ENCODE measurements at regions not wholly inside any gene's neighbourhood (a gene's known extent, or its start where the extent isn't known, plus 50 kb on each side); places are given as distances from the start of the nearest gene placed in this dataset.
A peak's percentile ranks its signal among the peaks of the same experiment; 100 is the strongest.

- H3K27ac ChIP-seq: no peak overlapping the region
Measured at GRCh38 chr2:22887845-22888244, 497.1 kb upstream of the KLHL29 start.

GRCh38 chr2:22890132-22890531 lies 494.8 kb upstream of the KLHL29 start:
- Mint-ChIP-seq H3K27ac (no peak overlapping the region), H3K4me1 (peaks cover 26% of the 10 kb centered on the region), H3K4me3 (no peak overlapping the region), H3K36me3 (no peaks in the 10 kb centered on the region), H3K27me3 (ENCODE audit: insufficient read depth, low read depth) (peaks cover 6% of the 10 kb centered on the region), H3K9me3 (no peaks in the 10 kb centered on the region)
- TF ChIP-seq CTCF (IDR thresholded peaks at IDR 0.05): no peak
- TF ChIP-seq EZH2phosphoT487 (IDR thresholded peaks at IDR 0.05): no peak
- TF ChIP-seq EZH2 (IDR thresholded peaks at IDR 0.05): no peak
- peaks cover 18% of the 10 kb centered on the region for H3K4me1 ChIP-seq
- H3K27me3 ChIP-seq: no peaks in the 10 kb centered on the region
- H3K9me3 ChIP-seq (ENCODE audit: low read depth): no peaks in the 10 kb centered on the region
- no peaks in the 10 kb centered on the region for H4K20me1 ChIP-seq (ENCODE audit: low read depth)
- H3K4me2 ChIP-seq: no peak overlapping the region
- H3K9ac ChIP-seq: no peak overlapping the region
- no peak overlapping the region for H2AFZ ChIP-seq (replicated peaks)
- H3K27ac ChIP-seq: no peak overlapping the region
- no peak for DNase-seq (ENCODE audit: low spot score)
- no peaks in the 10 kb centered on the region for H3K36me3 ChIP-seq
- H3K79me2 ChIP-seq (ENCODE audit: low read depth): no peaks in the 10 kb centered on the region
- no peak overlapping the region for H3K4me3 ChIP-seq
- no peaks in the 10 kb centered on the region for H3F3A ChIP-seq (ENCODE audit: low read depth)

More at GRCh38 chr2:22887845-22888244, 497.1 kb upstream of the KLHL29 start:
- Histone ChIP-seq H4K20me1 (ENCODE audit: low read depth) (no peaks in the 10 kb centered on the region), H3K36me3 (no peaks in the 10 kb centered on the region), H3K79me2 (ENCODE audit: low read depth) (no peaks in the 10 kb centered on the region), H2AFZ (replicated peaks) (no peak overlapping the region), H3K4me1 (peaks cover 5% of the 10 kb centered on the region), H3K9ac (no peak overlapping the region), H3K4me2 (no peak overlapping the region), H3K9me3 (ENCODE audit: low read depth) (no peaks in the 10 kb centered on the region), H3K27me3 (no peaks in the 10 kb centered on the region), H3K4me3 (no peak overlapping the region), H3F3A (ENCODE audit: low read depth) (no peaks in the 10 kb centered on the region)
- Mint-ChIP-seq H3K4me3 (no peak overlapping the region), H3K27ac (no peak overlapping the region), H3K27me3 (ENCODE audit: insufficient read depth, low read depth) (peaks cover 7% of the 10 kb centered on the region), H3K4me1 (peaks cover 14% of the 10 kb centered on the region), H3K36me3 (no peaks in the 10 kb centered on the region), H3K9me3 (no peaks in the 10 kb centered on the region)
- TF ChIP-seq EZH2 (IDR thresholded peaks at IDR 0.05) (no peak), CTCF (IDR thresholded peaks at IDR 0.05) (no peak), EZH2phosphoT487 (IDR thresholded peaks at IDR 0.05) (no peak)
- no peak for DNase-seq (ENCODE audit: low spot score)

- H3K27ac Mint-ChIP-seq: peak overlapping the region; percentile 88
- no peak overlapping the region for H3K4me2 ChIP-seq
- DNase-seq (ENCODE audit: low spot score): no peak
- no peak overlapping the region for H3K4me3 Mint-ChIP-seq
- H3K27ac ChIP-seq: no peak overlapping the region
- H3K4me1 ChIP-seq: peaks cover 18% of the 10 kb centered on the region
- no peaks in the 10 kb centered on the region for H3K36me3 ChIP-seq
- peaks cover 6% of the 10 kb centered on the region for H3K27me3 Mint-ChIP-seq (ENCODE audit: insufficient read depth, low read depth)
- no peaks in the 10 kb centered on the region for H3F3A ChIP-seq (ENCODE audit: low read depth)
- peaks cover 24% of the 10 kb centered on the region for H3K4me1 Mint-ChIP-seq
- H3K27me3 ChIP-seq: no peaks in the 10 kb centered on the region
- H3K36me3 Mint-ChIP-seq: no peaks in the 10 kb centered on the region
- H3K9me3 Mint-ChIP-seq: no peaks in the 10 kb centered on the region
- no peaks in the 10 kb centered on the region for H3K9me3 ChIP-seq (ENCODE audit: low read depth)
- no peak overlapping the region for H2AFZ ChIP-seq (replicated peaks)
- no peaks in the 10 kb centered on the region for H4K20me1 ChIP-seq (ENCODE audit: low read depth)
- TF ChIP-seq EZH2phosphoT487 (IDR thresholded peaks at IDR 0.05) (no peak), EZH2 (IDR thresholded peaks at IDR 0.05) (no peak), CTCF (IDR thresholded peaks at IDR 0.05) (no peak)
- no peak overlapping the region for H3K4me3 ChIP-seq
- H3K9ac ChIP-seq: no peak overlapping the region
- no peaks in the 10 kb centered on the region for H3K79me2 ChIP-seq (ENCODE audit: low read depth)
Measured at GRCh38 chr2:22893761-22894517, 491.0 kb upstream of the KLHL29 start.
